ENCODE measurements at regions not wholly inside any gene's neighbourhood (a gene's known extent, or its start where the extent isn't known, plus 50 kb on each side); places are given as distances from the start of the nearest gene placed in this dataset.

GRCh38 chr13:111906816-111907215 is 160.1 kb upstream of the SOX1 start:
- Mint-ChIP-seq H3K36me3 (ENCODE audit: insufficient read depth, unreplicated experiment) (no peaks in the 10 kb centered on the region), H3K27me3 (ENCODE audit: unreplicated experiment) (no peaks in the 10 kb centered on the region), H3K4me1 (ENCODE audit: low read depth, unreplicated experiment) (no peaks in the 10 kb centered on the region), H3K4me3 (ENCODE audit: low read depth, unreplicated experiment) (no peak overlapping the region), H3K27ac (ENCODE audit: unreplicated experiment) (no peak overlapping the region), H3K9me3 (ENCODE audit: low read depth, unreplicated experiment) (no peaks in the 10 kb centered on the region)
- CTCF ChIA-PET = no interaction called here
- no peak for DNase-seq
- intact Hi-C loops (cut with micrococcal nuclease; ENCODE audit: unreplicated experiment) = no loop called here
- no peak for TF ChIP-seq CTCF (IDR thresholded peaks at IDR 0.05; ENCODE audit: unreplicated experiment)
- no TSS peak for BruUV-seq (replicated peaks)

- BruUV-seq (replicated peaks) = no TSS peak
- TF ChIP-seq CTCF (IDR thresholded peaks at IDR 0.05; ENCODE audit: unreplicated experiment) = no peak
- intact Hi-C loops (cut with micrococcal nuclease; ENCODE audit: unreplicated experiment) = no loop called here
- CTCF ChIA-PET = no interaction called here
- Mint-ChIP-seq H3K27me3 (ENCODE audit: unreplicated experiment) (no peaks in the 10 kb centered on the region), H3K27ac (ENCODE audit: unreplicated experiment) (no peak overlapping the region), H3K36me3 (ENCODE audit: insufficient read depth, unreplicated experiment) (no peaks in the 10 kb centered on the region), H3K9me3 (ENCODE audit: low read depth, unreplicated experiment) (no peaks in the 10 kb centered on the region), H3K4me1 (ENCODE audit: low read depth, unreplicated experiment) (no peaks in the 10 kb centered on the region), H3K4me3 (ENCODE audit: low read depth, unreplicated experiment) (no peak overlapping the region)
- no peak for DNase-seq
These were observed 159.5 kb upstream of the SOX1 start for GRCh38 chr13:111907341-111907880.

- Mint-ChIP-seq H3K4me1 (ENCODE audit: low read depth, unreplicated experiment) (no peaks in the 10 kb centered on the region), H3K36me3 (ENCODE audit: insufficient read depth, unreplicated experiment) (no peaks in the 10 kb centered on the region), H3K27ac (ENCODE audit: unreplicated experiment) (no peak overlapping the region), H3K9me3 (ENCODE audit: low read depth, unreplicated experiment) (no peaks in the 10 kb centered on the region), H3K4me3 (ENCODE audit: low read depth, unreplicated experiment) (no peak overlapping the region), H3K27me3 (ENCODE audit: unreplicated experiment) (no peaks in the 10 kb centered on the region)
- TF ChIP-seq CTCF (IDR thresholded peaks at IDR 0.05; ENCODE audit: unreplicated experiment) = no peak
- BruUV-seq (replicated peaks) = no TSS peak
- intact Hi-C loops (cut with micrococcal nuclease; ENCODE audit: unreplicated experiment) = no loop called here
- CTCF ChIA-PET = no interaction called here
- DNase-seq = no peak
These were observed 158.6 kb upstream of the SOX1 start for GRCh38 chr13:111908361-111908760.

- no TSS peak for BruUV-seq (replicated peaks)
- CTCF ChIA-PET = no interaction called here
- H3K36me3 Mint-ChIP-seq (ENCODE audit: insufficient read depth, unreplicated experiment) = no peaks in the 10 kb centered on the region
- no peak for DNase-seq
- H3K4me1 Mint-ChIP-seq (ENCODE audit: low read depth, unreplicated experiment) = no peaks in the 10 kb centered on the region
- H3K9me3 Mint-ChIP-seq (ENCODE audit: low read depth, unreplicated experiment) = no peaks in the 10 kb centered on the region
- intact Hi-C loops (cut with micrococcal nuclease; ENCODE audit: unreplicated experiment) = no loop called here
- H3K27ac Mint-ChIP-seq (ENCODE audit: unreplicated experiment) = no peak overlapping the region
- H3K27me3 Mint-ChIP-seq (ENCODE audit: unreplicated experiment) = no peaks in the 10 kb centered on the region
- TF ChIP-seq CTCF (IDR thresholded peaks at IDR 0.05; ENCODE audit: unreplicated experiment) = no peak
- H3K4me3 Mint-ChIP-seq (ENCODE audit: low read depth, unreplicated experiment) = no peak overlapping the region
These were observed 158.0 kb upstream of the SOX1 start for GRCh38 chr13:111908981-111909380.

Measured in Calu3 (cell line).